GM19395 (cell line): ENCODE measurements at regions not wholly inside any gene's neighbourhood (a gene's known extent, or its start where the extent isn't known, plus 50 kb on each side); places are given as distances from the start of the nearest gene placed in this dataset.
"Not testable (repeated sequence)": the region's sequence is repeated elsewhere in the genome, so short reads cannot be mapped to it uniquely, and the experiment has no call there.

ENCODE experiments used
- ATAC-seq: cut with Tn5 transposase; IDR thresholded peaks from one replicate; pipeline ENCODE4 v1.9.1; 2021; ENCODE audit warnings: mild to moderate bottlenecking, moderate library complexity; ENCODE audit not compliant: unreplicated experiment

- ATAC-seq, result no peak
Measured at GRCh38 chr16:72604375-72604774, 432.4 kb upstream of the PMFBP1 start.

GRCh38 chr16:72602499-72602898, 430.5 kb upstream of the PMFBP1 start:
- ATAC-seq, result no peak

GRCh38 chr16:72598696-72599095, 426.7 kb upstream of the PMFBP1 start:
- ATAC-seq, result no peak

GRCh38 chr16:72597938-72598337, 426.0 kb upstream of the PMFBP1 start:
- ATAC-seq, result no peak

GRCh38 chr16:72596373-72596772, 424.4 kb upstream of the PMFBP1 start:
- ATAC-seq, result no peak

- ATAC-seq, result peak; percentile 91
Measured at GRCh38 chr16:72590151-72590937, 418.4 kb upstream of the PMFBP1 start.

- ATAC-seq, result no peak
Measured at GRCh38 chr16:72588551-72588950, 416.6 kb upstream of the PMFBP1 start.

- ATAC-seq, result not testable (repeated sequence)
Measured at GRCh38 chr16:72578061-72578460, 406.1 kb upstream of the PMFBP1 start.

GRCh38 chr16:72576189-72576588, 404.2 kb upstream of the PMFBP1 start:
- no peak for ATAC-seq

- no peak for ATAC-seq
Measured at GRCh38 chr16:72569677-72570076, 397.7 kb upstream of the PMFBP1 start.

GRCh38 chr16:72568502-72568901, 396.5 kb upstream of the PMFBP1 start:
- ATAC-seq, result no peak

GRCh38 chr16:72566174-72566573, 394.2 kb upstream of the PMFBP1 start:
- ATAC-seq, result no peak

GRCh38 chr16:72565106-72565505, 393.2 kb upstream of the PMFBP1 start:
- ATAC-seq, result no peak

GRCh38 chr16:72560617-72561016, 388.7 kb upstream of the PMFBP1 start:
- no peak for ATAC-seq

- ATAC-seq, result no peak
Measured at GRCh38 chr16:72558501-72558900, 386.5 kb upstream of the PMFBP1 start.

- no peak for ATAC-seq
Measured at GRCh38 chr16:72554935-72555334, 383.0 kb upstream of the PMFBP1 start.

- no peak for ATAC-seq
Measured at GRCh38 chr16:72552654-72553053, 380.7 kb upstream of the PMFBP1 start.

- no peak for ATAC-seq
Measured at GRCh38 chr16:72551649-72552048, 379.7 kb upstream of the PMFBP1 start.

GRCh38 chr16:72549878-72550277, 377.9 kb upstream of the PMFBP1 start:
- ATAC-seq, result no peak

GRCh38 chr16:72542102-72542501, 370.1 kb upstream of the PMFBP1 start:
- no peak for ATAC-seq

GRCh38 chr16:72537664-72538063, 365.7 kb upstream of the PMFBP1 start:
- no peak for ATAC-seq

GRCh38 chr16:72536723-72537435, 364.9 kb upstream of the PMFBP1 start:
- no peak for ATAC-seq
